Liver (tissue), 3 donors: ENCODE measurements at regions not wholly inside any gene's neighbourhood (a gene's known extent, or its start where the extent isn't known, plus 50 kb on each side); places are given as distances from the start of the nearest gene placed in this dataset.
"Not testable (repeated sequence)": the region's sequence is repeated elsewhere in the genome, so short reads cannot be mapped to it uniquely, and the experiment has no call there.

Experiments used
- ATF3 ChIP-seq: IDR thresholded peaks from 2 replicates; pipeline ENCODE4 v1.6.1; 2016; ENCODE audit warnings: antibody characterized with exemption
- CTCF ChIP-seq: fragments of 150-350 bp; IDR thresholded peaks from 2 replicates; pipeline ENCODE4 v1.5.1; 2017; ENCODE audit warnings: improper control_type of control experiment, low read depth, low read length; ENCODE audit not compliant: missing input control
- HNF4G ChIP-seq: IDR thresholded peaks from 2 replicates; pipeline ENCODE4 v1.6.1; 2016; ENCODE audit warnings: antibody characterized with exemption
- JUND ChIP-seq, 2 donors: IDR thresholded peaks; 2 replicates each; pipeline ENCODE4 v1.6.1; 2016; ENCODE audit warnings: antibody characterized with exemption in 2 of 2
- RAD21 ChIP-seq, 2 donors: IDR thresholded peaks; 2 replicates each; pipeline ENCODE4 v1.6.1; 2016; ENCODE audit warnings: antibody characterized with exemption in 2 of 2, mild to moderate bottlenecking in 2 of 2
- RXRA ChIP-seq, 2 donors: IDR thresholded peaks; 2 replicates each; pipeline ENCODE4 v1.6.1; 2017 to 2018; ENCODE audit warnings: antibody characterized with exemption in 2 of 2, mild to moderate bottlenecking in 1 of 2
- SP1 ChIP-seq: IDR thresholded peaks from 2 replicates; pipeline ENCODE4 v1.6.1; 2018; ENCODE audit warnings: antibody characterized with exemption, mild to moderate bottlenecking
- YY1 ChIP-seq: IDR thresholded peaks from 2 replicates; pipeline ENCODE4 v1.6.1; 2016; ENCODE audit warnings: antibody characterized with exemption, mild to moderate bottlenecking
- TF ChIP-seq, protein P1 (sequence below): IDR thresholded peaks from 2 replicates; pipeline ENCODE4 v1.6.1; 2016; ENCODE audit warnings: antibody characterized with exemption, mild to moderate bottlenecking
- donor health status: healthy.
- donor health status: healthy.

- TF ChIP-seq RAD21 (IDR thresholded peaks at IDR 0.05); CTCF; JUND (IDR thresholded peaks at IDR 0.05); ATF3; YY1; SP1; HNF4G; RXRA (IDR thresholded peaks at IDR 0.05): not testable (repeated sequence)
- TF ChIP-seq, protein P1, sequence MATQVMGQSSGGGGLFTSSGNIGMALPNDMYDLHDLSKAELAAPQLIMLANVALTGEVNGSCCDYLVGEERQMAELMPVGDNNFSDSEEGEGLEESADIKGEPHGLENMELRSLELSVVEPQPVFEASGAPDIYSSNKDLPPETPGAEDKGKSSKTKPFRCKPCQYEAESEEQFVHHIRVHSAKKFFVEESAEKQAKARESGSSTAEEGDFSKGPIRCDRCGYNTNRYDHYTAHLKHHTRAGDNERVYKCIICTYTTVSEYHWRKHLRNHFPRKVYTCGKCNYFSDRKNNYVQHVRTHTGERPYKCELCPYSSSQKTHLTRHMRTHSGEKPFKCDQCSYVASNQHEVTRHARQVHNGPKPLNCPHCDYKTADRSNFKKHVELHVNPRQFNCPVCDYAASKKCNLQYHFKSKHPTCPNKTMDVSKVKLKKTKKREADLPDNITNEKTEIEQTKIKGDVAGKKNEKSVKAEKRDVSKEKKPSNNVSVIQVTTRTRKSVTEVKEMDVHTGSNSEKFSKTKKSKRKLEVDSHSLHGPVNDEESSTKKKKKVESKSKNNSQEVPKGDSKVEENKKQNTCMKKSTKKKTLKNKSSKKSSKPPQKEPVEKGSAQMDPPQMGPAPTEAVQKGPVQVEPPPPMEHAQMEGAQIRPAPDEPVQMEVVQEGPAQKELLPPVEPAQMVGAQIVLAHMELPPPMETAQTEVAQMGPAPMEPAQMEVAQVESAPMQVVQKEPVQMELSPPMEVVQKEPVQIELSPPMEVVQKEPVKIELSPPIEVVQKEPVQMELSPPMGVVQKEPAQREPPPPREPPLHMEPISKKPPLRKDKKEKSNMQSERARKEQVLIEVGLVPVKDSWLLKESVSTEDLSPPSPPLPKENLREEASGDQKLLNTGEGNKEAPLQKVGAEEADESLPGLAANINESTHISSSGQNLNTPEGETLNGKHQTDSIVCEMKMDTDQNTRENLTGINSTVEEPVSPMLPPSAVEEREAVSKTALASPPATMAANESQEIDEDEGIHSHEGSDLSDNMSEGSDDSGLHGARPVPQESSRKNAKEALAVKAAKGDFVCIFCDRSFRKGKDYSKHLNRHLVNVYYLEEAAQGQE = not testable (repeated sequence)
These were observed 192.8 kb upstream of the MGAT5 start for GRCh38 chr2:134061066-134061465.
